ENCODE measurements at regions not wholly inside any gene's neighbourhood (a gene's known extent, or its start where the extent isn't known, plus 50 kb on each side); places are given as distances from the start of the nearest gene placed in this dataset.

DNA sequence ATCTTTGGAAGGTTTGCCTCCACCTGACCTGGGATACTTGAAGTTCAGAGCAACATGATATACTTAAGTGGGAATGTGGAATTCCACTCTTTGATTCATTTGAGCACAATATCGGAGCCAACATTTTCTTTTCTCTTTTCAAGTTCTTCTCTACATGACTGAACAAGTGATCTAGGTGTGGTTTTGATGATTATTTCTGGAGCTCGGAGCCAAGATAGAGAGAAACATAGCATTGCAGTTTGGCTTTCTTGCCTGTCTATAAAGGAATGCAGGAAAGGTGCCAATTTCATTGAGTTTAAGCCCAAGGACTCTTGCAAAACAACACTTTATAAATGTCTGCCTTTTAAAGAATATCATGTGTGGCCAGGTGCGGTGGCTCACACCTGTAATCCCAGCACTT, 124.2 kb upstream of the FAM83B start:
- WGBS, 2 experiments, result 84 to 97% methylated on average over 3 of the region's 3 CpGs
- Histone ChIP-seq H3K4me3 (ENCODE audit: insufficient read depth, low read depth, low read length) (no peak overlapping the region), H3K4me1 (ENCODE audit: control insufficient read depth, insufficient read depth, low read length) (peaks cover 21% of the 10 kb centered on the region), H3K27ac (ENCODE audit: insufficient read depth, low read depth, low read length, poor library complexity, severe bottlenecking) (no peak overlapping the region), H3K27me3 (ENCODE audit: control insufficient read depth, insufficient read depth, low read length, poor library complexity, severe bottlenecking) (no peaks in the 10 kb centered on the region), H3K36me3 (ENCODE audit: control insufficient read depth, insufficient read depth, low read length) (no peaks in the 10 kb centered on the region), H3K9me3 (ENCODE audit: control insufficient read depth, low read length) (no peaks in the 10 kb centered on the region)

GRCh38 chr6:54729716-54730115, 116.9 kb upstream of the FAM83B start:
- Histone ChIP-seq H3K27ac (ENCODE audit: insufficient read depth, low read depth, low read length, poor library complexity, severe bottlenecking) (no peak overlapping the region), H3K36me3 (ENCODE audit: control insufficient read depth, insufficient read depth, low read length) (no peaks in the 10 kb centered on the region), H3K27me3 (ENCODE audit: control insufficient read depth, insufficient read depth, low read length, poor library complexity, severe bottlenecking) (no peaks in the 10 kb centered on the region), H3K4me1 (ENCODE audit: control insufficient read depth, insufficient read depth, low read length) (no peaks in the 10 kb centered on the region), H3K9me3 (ENCODE audit: control insufficient read depth, low read length) (no peaks in the 10 kb centered on the region), H3K4me3 (ENCODE audit: insufficient read depth, low read depth, low read length) (no peak overlapping the region)
- WGBS, 2 experiments, result 96 to 100% methylated on average over 2 of the region's 3 CpGs

DNA sequence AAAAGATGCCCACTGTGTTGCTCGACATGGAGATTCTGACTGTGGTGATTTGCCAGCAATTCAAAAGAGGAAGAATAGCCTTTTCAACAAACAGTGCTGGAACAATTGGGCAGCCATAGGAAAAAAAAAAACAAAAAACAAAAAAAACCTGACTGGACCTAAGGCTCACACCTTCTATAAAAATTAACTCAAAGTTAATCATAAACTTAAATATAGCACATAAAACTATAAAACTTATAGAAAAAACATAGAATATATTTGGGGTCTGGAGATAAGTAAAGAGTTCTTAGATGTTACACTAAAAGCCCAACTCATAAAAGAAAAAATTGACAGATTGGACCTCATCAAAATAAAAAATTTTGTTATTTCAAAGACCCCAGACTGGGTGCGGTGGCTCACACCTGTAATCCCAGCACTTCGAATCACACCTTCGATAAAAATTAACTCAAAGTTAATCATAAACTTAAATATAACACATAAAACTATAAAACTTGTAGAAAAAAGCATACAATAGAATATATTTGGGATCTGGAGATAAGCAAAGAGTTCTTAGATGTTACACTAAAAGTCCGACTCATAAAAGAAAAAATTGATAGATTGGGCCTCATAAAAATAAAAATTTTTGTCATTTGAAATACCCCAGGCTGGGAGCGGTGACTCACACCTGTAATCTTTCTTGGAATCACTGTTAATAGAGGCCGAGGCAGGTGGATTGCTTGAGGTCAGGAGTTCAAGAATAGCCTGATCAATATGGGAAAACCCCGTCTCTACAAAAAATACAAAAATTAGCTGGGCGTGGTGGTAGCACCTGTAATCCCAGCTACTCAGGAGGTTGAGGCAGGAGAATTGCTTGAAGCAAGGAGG, 115.6 kb upstream of the FAM83B start:
- WGBS, 2 experiments, result 84 to 85% methylated on average over 8 to 9 of the region's 9 CpGs

GRCh38 chr6:54737247-54737646, 109.3 kb upstream of the FAM83B start:
- Histone ChIP-seq H3K4me3 (ENCODE audit: insufficient read depth, low read depth, low read length) (no peak overlapping the region), H3K4me1 (ENCODE audit: control insufficient read depth, insufficient read depth, low read length) (no peaks in the 10 kb centered on the region), H3K9me3 (ENCODE audit: control insufficient read depth, low read length) (no peaks in the 10 kb centered on the region), H3K36me3 (ENCODE audit: control insufficient read depth, insufficient read depth, low read length) (no peaks in the 10 kb centered on the region), H3K27ac (ENCODE audit: insufficient read depth, low read depth, low read length, poor library complexity, severe bottlenecking) (no peak overlapping the region), H3K27me3 (ENCODE audit: control insufficient read depth, insufficient read depth, low read length, poor library complexity, severe bottlenecking) (no peaks in the 10 kb centered on the region)
- WGBS, 2 experiments, result 90 to 93% methylated on average over 3 of the region's 3 CpGs

More for the DNA sequence above, 115.6 kb upstream of the FAM83B start:
- H3K27me3 ChIP-seq (ENCODE audit: control insufficient read depth, insufficient read depth, low read length, poor library complexity, severe bottlenecking), result no peaks in the 10 kb centered on the region
- no peak overlapping the region for H3K4me3 ChIP-seq (ENCODE audit: insufficient read depth, low read depth, low read length)
- no peaks in the 10 kb centered on the region for H3K4me1 ChIP-seq (ENCODE audit: control insufficient read depth, insufficient read depth, low read length)
- H3K9me3 ChIP-seq (ENCODE audit: control insufficient read depth, low read length), result no peaks in the 10 kb centered on the region
- H3K36me3 ChIP-seq (ENCODE audit: control insufficient read depth, insufficient read depth, low read length), result no peaks in the 10 kb centered on the region
- no peak overlapping the region for H3K27ac ChIP-seq (ENCODE audit: insufficient read depth, low read depth, low read length, poor library complexity, severe bottlenecking)

- WGBS, 2 experiments, result no CpG with 5 or more reads among the region's 1 CpG
- no peak overlapping the region for H3K4me3 ChIP-seq (ENCODE audit: insufficient read depth, low read depth, low read length)
- H3K9me3 ChIP-seq (ENCODE audit: control insufficient read depth, low read length), result no peaks in the 10 kb centered on the region
- H3K27me3 ChIP-seq (ENCODE audit: control insufficient read depth, insufficient read depth, low read length, poor library complexity, severe bottlenecking), result no peaks in the 10 kb centered on the region
- H3K27ac ChIP-seq (ENCODE audit: insufficient read depth, low read depth, low read length, poor library complexity, severe bottlenecking), result no peak overlapping the region
- no peaks in the 10 kb centered on the region for H3K4me1 ChIP-seq (ENCODE audit: control insufficient read depth, insufficient read depth, low read length)
- no peaks in the 10 kb centered on the region for H3K36me3 ChIP-seq (ENCODE audit: control insufficient read depth, insufficient read depth, low read length)
These were observed 98.6 kb upstream of the FAM83B start for GRCh38 chr6:54747955-54748354.

DNA sequence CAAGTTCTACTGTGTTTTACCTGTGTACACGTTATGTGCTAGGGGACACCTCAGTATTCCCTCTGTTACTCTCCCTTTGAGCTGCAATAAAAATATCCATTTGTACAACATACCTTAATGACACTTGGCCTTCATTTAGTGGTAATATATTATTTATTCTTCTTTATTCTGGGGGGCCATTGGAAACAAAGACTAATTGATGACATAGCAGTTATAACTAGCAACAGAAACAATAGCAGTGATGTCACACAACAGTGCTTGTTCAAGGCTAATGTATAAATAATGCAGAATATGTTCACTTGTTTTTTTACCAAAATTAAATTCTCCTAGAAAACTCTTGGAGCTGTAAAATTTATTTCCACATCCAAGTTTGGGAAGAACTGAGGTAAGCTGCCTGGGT, 92.2 kb upstream of the FAM83B start:
- Histone ChIP-seq H3K27ac (ENCODE audit: insufficient read depth, low read depth, low read length, poor library complexity, severe bottlenecking) (no peak overlapping the region), H3K4me3 (ENCODE audit: insufficient read depth, low read depth, low read length) (no peak overlapping the region), H3K4me1 (ENCODE audit: control insufficient read depth, insufficient read depth, low read length) (no peaks in the 10 kb centered on the region), H3K27me3 (ENCODE audit: control insufficient read depth, insufficient read depth, low read length, poor library complexity, severe bottlenecking) (no peaks in the 10 kb centered on the region), H3K9me3 (ENCODE audit: control insufficient read depth, low read length) (no peaks in the 10 kb centered on the region), H3K36me3 (ENCODE audit: control insufficient read depth, insufficient read depth, low read length) (no peaks in the 10 kb centered on the region)
- 57 to 91% methylated on average over 1 of the region's 1 CpG for WGBS, 2 experiments

DNA sequence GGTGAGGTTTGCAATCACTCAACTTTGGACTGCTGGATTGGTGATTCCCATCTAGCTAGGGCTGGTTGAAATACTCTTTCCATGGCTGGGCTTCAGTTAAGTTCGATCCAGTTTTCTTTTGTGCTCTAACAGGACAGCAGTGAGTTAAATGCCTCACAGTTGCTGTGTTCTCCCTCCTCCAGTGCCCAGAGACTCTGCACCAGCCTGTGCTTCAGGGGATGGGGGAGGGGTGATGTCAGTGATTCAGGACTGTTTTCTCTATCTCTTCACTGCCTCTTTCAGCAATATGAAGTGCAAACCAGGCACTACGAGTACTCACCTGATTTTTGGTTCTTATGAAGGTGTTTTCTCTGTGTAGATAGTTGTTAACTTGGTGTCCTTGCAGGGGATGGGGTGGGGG, 88.2 kb upstream of the FAM83B start:
- no peak overlapping the region for H3K4me3 ChIP-seq (ENCODE audit: insufficient read depth, low read depth, low read length)
- H3K4me1 ChIP-seq (ENCODE audit: control insufficient read depth, insufficient read depth, low read length), result no peaks in the 10 kb centered on the region
- H3K36me3 ChIP-seq (ENCODE audit: control insufficient read depth, insufficient read depth, low read length), result no peaks in the 10 kb centered on the region
- no peak overlapping the region for H3K27ac ChIP-seq (ENCODE audit: insufficient read depth, low read depth, low read length, poor library complexity, severe bottlenecking)
- WGBS, 2 experiments, result 75 to 84% methylated on average over 2 of the region's 2 CpGs
- no peaks in the 10 kb centered on the region for H3K9me3 ChIP-seq (ENCODE audit: control insufficient read depth, low read length)
- H3K27me3 ChIP-seq (ENCODE audit: control insufficient read depth, insufficient read depth, low read length, poor library complexity, severe bottlenecking), result no peaks in the 10 kb centered on the region

DNA sequence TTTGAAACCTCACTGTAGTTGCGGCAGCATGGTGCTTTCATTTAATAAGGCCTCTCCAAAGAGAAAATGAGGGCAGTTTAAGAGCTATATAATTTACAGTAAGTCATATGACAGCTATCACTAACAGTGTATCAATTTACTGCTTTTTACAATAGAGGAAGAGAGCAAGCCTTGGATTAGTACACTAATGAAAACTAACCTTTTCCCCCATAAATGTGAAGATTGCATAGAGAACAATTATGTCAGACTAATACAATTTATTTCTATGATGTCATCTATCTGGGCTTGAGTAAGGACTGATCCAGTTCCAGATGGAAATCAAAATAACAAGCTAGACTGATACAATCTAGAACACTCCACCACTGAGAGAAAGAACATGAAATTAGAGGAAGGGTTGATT, 78.1 kb upstream of the FAM83B start:
- no peaks in the 10 kb centered on the region for H3K4me1 ChIP-seq (ENCODE audit: control insufficient read depth, insufficient read depth, low read length)
- H3K27me3 ChIP-seq (ENCODE audit: control insufficient read depth, insufficient read depth, low read length, poor library complexity, severe bottlenecking), result no peaks in the 10 kb centered on the region
- no peak overlapping the region for H3K27ac ChIP-seq (ENCODE audit: insufficient read depth, low read depth, low read length, poor library complexity, severe bottlenecking)
- H3K4me3 ChIP-seq (ENCODE audit: insufficient read depth, low read depth, low read length), result no peak overlapping the region
- 95 to 100% methylated on average over 1 of the region's 1 CpG for WGBS, 2 experiments
- no peaks in the 10 kb centered on the region for H3K9me3 ChIP-seq (ENCODE audit: control insufficient read depth, low read length)
- H3K36me3 ChIP-seq (ENCODE audit: control insufficient read depth, insufficient read depth, low read length), result no peaks in the 10 kb centered on the region

DNA sequence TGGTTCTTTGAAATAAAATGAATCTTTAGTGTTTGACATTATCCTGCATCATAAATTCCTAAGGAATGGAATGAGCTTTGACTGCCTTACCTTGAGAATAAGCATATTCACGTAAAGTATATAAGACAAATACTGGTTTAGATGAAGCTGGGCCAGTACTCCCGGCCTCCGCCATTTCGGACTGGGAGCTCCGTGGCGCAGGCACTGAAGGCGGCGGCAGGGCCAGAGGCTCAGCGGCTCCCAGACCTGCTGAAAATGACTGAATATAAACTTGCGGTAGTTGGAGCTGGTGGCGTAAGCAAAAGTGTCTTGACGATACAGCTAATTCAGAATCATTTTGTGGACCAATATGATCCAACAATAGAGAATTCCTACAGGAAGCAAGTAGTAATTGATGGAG, 76.2 kb upstream of the FAM83B start:
- no peaks in the 10 kb centered on the region for H3K4me1 ChIP-seq (ENCODE audit: control insufficient read depth, insufficient read depth, low read length)
- H3K27me3 ChIP-seq (ENCODE audit: control insufficient read depth, insufficient read depth, low read length, poor library complexity, severe bottlenecking), result no peaks in the 10 kb centered on the region
- no peak overlapping the region for H3K27ac ChIP-seq (ENCODE audit: insufficient read depth, low read depth, low read length, poor library complexity, severe bottlenecking)
- WGBS, 2 experiments, result 97 to 98% methylated on average over 12 of the region's 12 CpGs
- H3K36me3 ChIP-seq (ENCODE audit: control insufficient read depth, insufficient read depth, low read length), result no peaks in the 10 kb centered on the region
- no peaks in the 10 kb centered on the region for H3K9me3 ChIP-seq (ENCODE audit: control insufficient read depth, low read length)
- no peak overlapping the region for H3K4me3 ChIP-seq (ENCODE audit: insufficient read depth, low read depth, low read length)

DNA sequence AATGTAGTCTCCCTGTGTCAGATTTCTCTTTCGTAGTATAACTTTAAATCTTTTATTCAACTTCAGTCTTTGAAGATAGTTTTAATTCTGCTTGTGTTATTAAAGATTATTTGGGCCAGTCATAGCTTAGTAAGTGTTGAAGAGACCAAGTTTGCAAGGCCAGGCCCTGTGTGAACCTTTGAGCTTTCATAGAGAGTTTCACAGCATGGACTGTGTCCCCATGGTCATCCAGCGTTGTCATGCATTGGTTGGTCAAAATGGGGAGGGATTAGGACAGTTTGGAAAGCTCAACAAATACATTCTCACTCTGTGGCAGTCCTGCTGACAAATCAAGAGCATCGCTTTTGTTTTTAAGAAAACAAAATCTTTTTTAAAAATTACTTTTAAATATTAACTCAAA, 74.6 kb upstream of the FAM83B start:
- H3K27ac ChIP-seq (ENCODE audit: insufficient read depth, low read depth, low read length, poor library complexity, severe bottlenecking), result no peak overlapping the region
- no peaks in the 10 kb centered on the region for H3K27me3 ChIP-seq (ENCODE audit: control insufficient read depth, insufficient read depth, low read length, poor library complexity, severe bottlenecking)
- no peaks in the 10 kb centered on the region for H3K36me3 ChIP-seq (ENCODE audit: control insufficient read depth, insufficient read depth, low read length)
- WGBS, 2 experiments, result 90 to 97% methylated on average over 1 to 2 of the region's 3 CpGs
- H3K4me3 ChIP-seq (ENCODE audit: insufficient read depth, low read depth, low read length), result no peak overlapping the region
- H3K9me3 ChIP-seq (ENCODE audit: control insufficient read depth, low read length), result no peaks in the 10 kb centered on the region
- no peaks in the 10 kb centered on the region for H3K4me1 ChIP-seq (ENCODE audit: control insufficient read depth, insufficient read depth, low read length)

Data from ectodermal cell (in vitro differentiated cells).